ENCODE measurements at regions not wholly inside any gene's neighbourhood (a gene's known extent, or its start where the extent isn't known, plus 50 kb on each side); places are given as distances from the start of the nearest gene placed in this dataset.

DNA sequence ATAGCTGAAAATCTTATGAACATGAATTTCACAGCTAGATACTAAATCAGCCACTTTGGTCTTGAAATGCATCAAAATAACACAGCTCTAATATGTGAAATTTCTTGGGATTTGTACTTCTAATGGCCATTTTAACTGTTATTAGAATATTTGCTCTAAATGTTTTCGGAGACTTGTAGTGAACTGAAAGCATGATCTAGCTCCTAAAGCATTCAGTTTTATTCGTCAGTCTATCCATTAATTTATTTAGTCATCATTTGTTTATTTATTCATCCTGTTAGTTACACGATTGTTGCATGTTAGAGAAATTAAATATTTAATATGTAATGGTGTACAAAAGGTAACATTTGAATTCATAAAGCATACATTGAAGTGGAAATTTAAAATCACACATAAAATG lies 1132.7 kb downstream of the SLITRK1 start (continued):
- TF ChIP-seq, protein P1, sequence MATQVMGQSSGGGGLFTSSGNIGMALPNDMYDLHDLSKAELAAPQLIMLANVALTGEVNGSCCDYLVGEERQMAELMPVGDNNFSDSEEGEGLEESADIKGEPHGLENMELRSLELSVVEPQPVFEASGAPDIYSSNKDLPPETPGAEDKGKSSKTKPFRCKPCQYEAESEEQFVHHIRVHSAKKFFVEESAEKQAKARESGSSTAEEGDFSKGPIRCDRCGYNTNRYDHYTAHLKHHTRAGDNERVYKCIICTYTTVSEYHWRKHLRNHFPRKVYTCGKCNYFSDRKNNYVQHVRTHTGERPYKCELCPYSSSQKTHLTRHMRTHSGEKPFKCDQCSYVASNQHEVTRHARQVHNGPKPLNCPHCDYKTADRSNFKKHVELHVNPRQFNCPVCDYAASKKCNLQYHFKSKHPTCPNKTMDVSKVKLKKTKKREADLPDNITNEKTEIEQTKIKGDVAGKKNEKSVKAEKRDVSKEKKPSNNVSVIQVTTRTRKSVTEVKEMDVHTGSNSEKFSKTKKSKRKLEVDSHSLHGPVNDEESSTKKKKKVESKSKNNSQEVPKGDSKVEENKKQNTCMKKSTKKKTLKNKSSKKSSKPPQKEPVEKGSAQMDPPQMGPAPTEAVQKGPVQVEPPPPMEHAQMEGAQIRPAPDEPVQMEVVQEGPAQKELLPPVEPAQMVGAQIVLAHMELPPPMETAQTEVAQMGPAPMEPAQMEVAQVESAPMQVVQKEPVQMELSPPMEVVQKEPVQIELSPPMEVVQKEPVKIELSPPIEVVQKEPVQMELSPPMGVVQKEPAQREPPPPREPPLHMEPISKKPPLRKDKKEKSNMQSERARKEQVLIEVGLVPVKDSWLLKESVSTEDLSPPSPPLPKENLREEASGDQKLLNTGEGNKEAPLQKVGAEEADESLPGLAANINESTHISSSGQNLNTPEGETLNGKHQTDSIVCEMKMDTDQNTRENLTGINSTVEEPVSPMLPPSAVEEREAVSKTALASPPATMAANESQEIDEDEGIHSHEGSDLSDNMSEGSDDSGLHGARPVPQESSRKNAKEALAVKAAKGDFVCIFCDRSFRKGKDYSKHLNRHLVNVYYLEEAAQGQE (IDR thresholded peaks at IDR 0.05; ENCODE audit: unreplicated experiment), result no peak
- TF ChIP-seq CTCF (conservative IDR thresholded peaks at IDR 0.05; ENCODE audit: low read depth in 2 of 2), result no peak
- TF ChIP-seq, protein P2, sequence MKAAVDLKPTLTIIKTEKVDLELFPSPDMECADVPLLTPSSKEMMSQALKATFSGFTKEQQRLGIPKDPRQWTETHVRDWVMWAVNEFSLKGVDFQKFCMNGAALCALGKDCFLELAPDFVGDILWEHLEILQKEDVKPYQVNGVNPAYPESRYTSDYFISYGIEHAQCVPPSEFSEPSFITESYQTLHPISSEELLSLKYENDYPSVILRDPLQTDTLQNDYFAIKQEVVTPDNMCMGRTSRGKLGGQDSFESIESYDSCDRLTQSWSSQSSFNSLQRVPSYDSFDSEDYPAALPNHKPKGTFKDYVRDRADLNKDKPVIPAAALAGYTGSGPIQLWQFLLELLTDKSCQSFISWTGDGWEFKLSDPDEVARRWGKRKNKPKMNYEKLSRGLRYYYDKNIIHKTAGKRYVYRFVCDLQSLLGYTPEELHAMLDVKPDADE (IDR thresholded peaks at IDR 0.05), result no peak
- no peak for TF ChIP-seq NANOG (IDR thresholded peaks at IDR 0.05; ENCODE audit: borderline replicate concordance)
- TF ChIP-seq JUNB (IDR thresholded peaks at IDR 0.05; ENCODE audit: unreplicated experiment), result no peak
- no peak for TF ChIP-seq CREB1 (CRISPR knock-in tag; IDR thresholded peaks at IDR 0.05; ENCODE audit: low read depth)
- no peak for TF ChIP-seq EZH2 (IDR thresholded peaks at IDR 0.05; ENCODE audit: low read depth, unreplicated experiment)
- no peak for TF ChIP-seq EZH2phosphoT487 (IDR thresholded peaks at IDR 0.05; ENCODE audit: unreplicated experiment)

GRCh38 chr13:82747958-82748357 lies 1134.3 kb downstream of the SLITRK1 start:
- no peaks in the 10 kb centered on the region for H3K79me2 ChIP-seq (replicated peaks; ENCODE audit: insufficient read depth)
- peaks cover 31% of the 10 kb centered on the region for H3K4me1 ChIP-seq (ENCODE audit: insufficient read depth)
- Mint-ChIP-seq H3K9me3 (no peaks in the 10 kb centered on the region), H3K4me1 (peaks cover 34% of the 10 kb centered on the region), H3K27me3 (ENCODE audit: insufficient read depth, low read depth, poor library complexity) (no peaks in the 10 kb centered on the region), H3K27ac (no peak overlapping the region; the same call in 1 of the 2 replicates), H3K36me3 (ENCODE audit: low read depth) (no peaks in the 10 kb centered on the region), H3K4me3 (0 out of 3 replicates have a peak overlapping the region, but pooled peaks have one; percentile 24)
- no peak for TF ChIP-seq ZNF114 (CRISPR knock-in tag; IDR thresholded peaks at IDR 0.05)
- TF ChIP-seq JUNB (IDR thresholded peaks at IDR 0.05; ENCODE audit: unreplicated experiment), result no peak
- TF ChIP-seq, protein P2 (IDR thresholded peaks at IDR 0.05), result no peak
- no peak for TF ChIP-seq CTCF (conservative IDR thresholded peaks at IDR 0.05; ENCODE audit: low read depth in 2 of 2)
- TF ChIP-seq NANOG (IDR thresholded peaks at IDR 0.05; ENCODE audit: borderline replicate concordance), result no peak
- no peak for TF ChIP-seq EZH2 (IDR thresholded peaks at IDR 0.05; ENCODE audit: low read depth, unreplicated experiment)
- TF ChIP-seq EZH2phosphoT487 (IDR thresholded peaks at IDR 0.05; ENCODE audit: unreplicated experiment), result no peak
- TF ChIP-seq STAT1 (IDR thresholded peaks at IDR 0.05; ENCODE audit: unreplicated experiment), result no peak
- no peak for TF ChIP-seq POLR2AphosphoS5 (IDR thresholded peaks at IDR 0.05; ENCODE audit: low read depth)
- no peak for TF ChIP-seq CREB1 (CRISPR knock-in tag; IDR thresholded peaks at IDR 0.05; ENCODE audit: low read depth)
- TF ChIP-seq, protein P1 (IDR thresholded peaks at IDR 0.05; ENCODE audit: unreplicated experiment), result no peak
- no peak for TF ChIP-seq ZNF331 (CRISPR knock-in tag; IDR thresholded peaks at IDR 0.05; ENCODE audit: low read depth)
- H3K4me3 ChIP-seq, result no peak overlapping the region
- H2AFZ ChIP-seq, result no peak overlapping the region
- no peaks in the 10 kb centered on the region for H3K9me2 ChIP-seq (ENCODE audit: insufficient read depth)
- H3K36me3 ChIP-seq (ENCODE audit: insufficient read depth), result no peaks in the 10 kb centered on the region
- H3F3A ChIP-seq (replicated peaks; ENCODE audit: low read depth), result no peaks in the 10 kb centered on the region
- ATAC-seq (no peak), DNase-seq (ENCODE audit: low spot score) (no peak)
- H3K4me2 ChIP-seq, result no peak overlapping the region
- H3K27me3 ChIP-seq (ENCODE audit: insufficient read depth), result no peaks in the 10 kb centered on the region
- H4K20me1 ChIP-seq (replicated peaks; ENCODE audit: insufficient read depth), result no peaks in the 10 kb centered on the region
- H3K27ac ChIP-seq (ENCODE audit: low read depth), result peak overlapping the region; percentile 36; the same call in 1 of the 2 replicates
